Adrenal gland (tissue), 5 donors: ENCODE measurements at regions not wholly inside any gene's neighbourhood (a gene's known extent, or its start where the extent isn't known, plus 50 kb on each side); places are given as distances from the start of the nearest gene placed in this dataset.

Experiments used
- CTCF ChIP-seq, 6 experiments: fragments of 450-650 bp in 4 of 6; fragments of 200-600 bp in 2 of 6; sonication (generic) in 1 of 6; IDR thresholded peaks; 1 replicate in 5 of 6; 2 replicates in 1 of 6; pipeline versions ENCODE4 v1.5.1 to v1.8.0; 2016 to 2021; ENCODE audit warnings: antibody characterized with exemption in 6 of 6, mild to moderate bottlenecking in 2 of 6, moderate library complexity in 1 of 6
- POLR2A ChIP-seq, 2 donors: fragments of 450-650 bp; IDR thresholded peaks; one replicate each; pipeline ENCODE4 v1.6.1; 2017; ENCODE audit warnings: antibody characterized with exemption in 2 of 2, mild to moderate bottlenecking in 2 of 2, moderate library complexity in 1 of 2
- donor health status: DM: no; HTN: no; CAD: no.

- no peak for TF ChIP-seq POLR2A (IDR thresholded peaks at IDR 0.05)
- no peak for TF ChIP-seq CTCF (IDR thresholded peaks at IDR 0.05)
Observed at GRCh38 chr18:67143028-67143427, 373.5 kb downstream of the DSEL start.
